Nephron progenitor cell (in vitro differentiated cells): ENCODE measurements at regions not wholly inside any gene's neighbourhood (a gene's known extent, or its start where the extent isn't known, plus 50 kb on each side); places are given as distances from the start of the nearest gene placed in this dataset.

Source experiments
- DNase-seq: peaks from one replicate; pipeline ENCODE4 v3.0.0; 2021
- H3K27ac Mint-ChIP-seq: 2 replicates; pipeline ENCODE4 v1.8.0; 2021; ENCODE audit warnings: mild to moderate bottlenecking, moderate library complexity, mixed read lengths
- H3K27me3 Mint-ChIP-seq: 2 replicates; pipeline ENCODE4 v1.8.0; 2021; ENCODE audit warnings: mild to moderate bottlenecking, low read depth, mixed read lengths; ENCODE audit not compliant: poor library complexity
- H3K36me3 Mint-ChIP-seq: 2 replicates; pipeline ENCODE4 v1.8.0; 2021; ENCODE audit warnings: low read depth, mixed read lengths
- H3K4me1 Mint-ChIP-seq: 2 replicates; pipeline ENCODE4 v1.8.0; 2021; ENCODE audit warnings: mixed read lengths
- H3K4me3 Mint-ChIP-seq: 2 replicates; pipeline ENCODE4 v1.8.0; 2021; ENCODE audit warnings: mild to moderate bottlenecking, moderate library complexity, mixed read lengths
- H3K9me3 Mint-ChIP-seq: 2 replicates; pipeline ENCODE4 v1.8.0; 2021; ENCODE audit warnings: mild to moderate bottlenecking, moderate library complexity, mixed read lengths
- TF ChIP-seq, protein P1 (sequence below): fragments of 200-600 bp; sonication (generic); IDR thresholded peaks from 2 replicates; pipeline ENCODE4 v1.5.0; 2021; ENCODE audit warnings: antibody characterized with exemption

DNA sequence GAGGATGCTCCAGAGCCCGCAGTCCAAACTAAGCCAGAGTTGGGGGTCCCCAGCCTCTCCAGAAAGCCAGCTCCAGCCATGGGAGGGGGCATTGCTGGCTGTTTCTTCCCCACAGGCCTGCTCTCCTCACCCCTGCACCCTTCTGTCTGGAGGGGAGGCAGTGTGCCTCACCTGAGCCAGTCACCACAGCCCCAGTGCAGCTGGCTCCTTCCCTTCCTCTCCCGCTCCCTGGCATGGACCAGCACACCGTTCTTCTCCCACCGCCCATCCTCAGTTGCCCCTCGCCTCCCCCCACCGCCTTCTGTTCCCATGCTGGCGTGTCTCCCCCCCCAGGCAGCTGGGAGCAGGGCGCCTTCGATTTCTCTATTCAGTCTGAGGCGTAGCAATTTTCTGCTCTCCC lies 110.5 kb upstream of the THY1 start:
- Mint-ChIP-seq H3K27ac (no peak overlapping the region), H3K36me3 (no peaks in the 10 kb centered on the region), H3K4me1 (peaks cover 13% of the 10 kb centered on the region), H3K9me3 (peaks cover 3% of the 10 kb centered on the region), H3K4me3 (no peak overlapping the region), H3K27me3 (peaks cover 40% of the 10 kb centered on the region)
- TF ChIP-seq, protein P1, sequence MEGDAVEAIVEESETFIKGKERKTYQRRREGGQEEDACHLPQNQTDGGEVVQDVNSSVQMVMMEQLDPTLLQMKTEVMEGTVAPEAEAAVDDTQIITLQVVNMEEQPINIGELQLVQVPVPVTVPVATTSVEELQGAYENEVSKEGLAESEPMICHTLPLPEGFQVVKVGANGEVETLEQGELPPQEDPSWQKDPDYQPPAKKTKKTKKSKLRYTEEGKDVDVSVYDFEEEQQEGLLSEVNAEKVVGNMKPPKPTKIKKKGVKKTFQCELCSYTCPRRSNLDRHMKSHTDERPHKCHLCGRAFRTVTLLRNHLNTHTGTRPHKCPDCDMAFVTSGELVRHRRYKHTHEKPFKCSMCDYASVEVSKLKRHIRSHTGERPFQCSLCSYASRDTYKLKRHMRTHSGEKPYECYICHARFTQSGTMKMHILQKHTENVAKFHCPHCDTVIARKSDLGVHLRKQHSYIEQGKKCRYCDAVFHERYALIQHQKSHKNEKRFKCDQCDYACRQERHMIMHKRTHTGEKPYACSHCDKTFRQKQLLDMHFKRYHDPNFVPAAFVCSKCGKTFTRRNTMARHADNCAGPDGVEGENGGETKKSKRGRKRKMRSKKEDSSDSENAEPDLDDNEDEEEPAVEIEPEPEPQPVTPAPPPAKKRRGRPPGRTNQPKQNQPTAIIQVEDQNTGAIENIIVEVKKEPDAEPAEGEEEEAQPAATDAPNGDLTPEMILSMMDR: no peak
- DNase-seq: no peak

DNA sequence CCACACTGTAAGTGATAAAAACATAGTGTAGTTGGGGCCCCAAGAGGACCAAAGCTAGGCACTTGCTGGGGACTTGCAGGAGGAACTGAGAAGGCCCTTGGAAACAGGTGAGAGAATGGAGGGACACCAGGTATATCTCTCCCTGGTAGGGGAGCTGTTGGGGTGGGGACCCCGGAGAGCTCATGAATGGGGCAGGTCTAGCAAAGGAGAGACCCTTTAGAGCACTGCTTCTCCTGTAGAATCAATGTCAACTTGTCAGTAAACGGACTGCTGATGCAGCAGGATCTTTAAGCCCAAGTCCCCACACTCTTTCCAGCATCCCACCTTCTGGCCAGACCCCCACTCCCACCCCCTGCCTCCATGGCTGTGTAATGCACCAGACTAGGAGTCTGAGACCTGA lies 109.6 kb upstream of the THY1 start:
- TF ChIP-seq, protein P1: no peak
- H3K27me3 Mint-ChIP-seq: peaks cover 40% of the 10 kb centered on the region

DNA sequence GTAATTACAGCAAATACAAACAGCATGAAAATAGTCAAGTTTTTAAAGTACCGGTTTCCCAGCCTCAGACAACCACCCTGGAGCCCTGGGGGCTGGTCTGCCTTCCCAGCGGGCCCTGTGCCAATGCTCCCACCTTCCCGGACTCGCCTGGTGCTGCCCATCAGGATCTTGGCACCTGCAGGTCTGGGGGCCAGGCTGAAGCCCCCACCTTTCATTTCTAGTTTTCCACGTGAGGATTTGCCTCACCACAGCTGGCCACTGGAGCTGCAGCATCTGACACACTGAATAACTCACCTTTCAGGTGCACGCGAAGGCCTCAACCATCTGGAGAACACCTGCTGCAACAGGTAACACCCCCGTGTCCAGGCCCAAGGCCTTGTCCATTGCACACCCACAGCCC lies 108.7 kb upstream of the THY1 start:
- DNase-seq: no peak
- peaks cover 40% of the 10 kb centered on the region for H3K27me3 Mint-ChIP-seq
- TF ChIP-seq, protein P1: no peak
- no peak overlapping the region for H3K4me3 Mint-ChIP-seq
- H3K27ac Mint-ChIP-seq: no peak overlapping the region
- no peaks in the 10 kb centered on the region for H3K4me1 Mint-ChIP-seq
- no peaks in the 10 kb centered on the region for H3K36me3 Mint-ChIP-seq
- H3K9me3 Mint-ChIP-seq: peaks cover 3% of the 10 kb centered on the region

More for the DNA sequence above, 109.6 kb upstream of the THY1 start:
- H3K9me3 Mint-ChIP-seq: peaks cover 3% of the 10 kb centered on the region
- H3K4me3 Mint-ChIP-seq: no peak overlapping the region
- H3K4me1 Mint-ChIP-seq: peaks cover 6% of the 10 kb centered on the region
- H3K36me3 Mint-ChIP-seq: no peaks in the 10 kb centered on the region
- DNase-seq: no peak
- no peak overlapping the region for H3K27ac Mint-ChIP-seq

DNA sequence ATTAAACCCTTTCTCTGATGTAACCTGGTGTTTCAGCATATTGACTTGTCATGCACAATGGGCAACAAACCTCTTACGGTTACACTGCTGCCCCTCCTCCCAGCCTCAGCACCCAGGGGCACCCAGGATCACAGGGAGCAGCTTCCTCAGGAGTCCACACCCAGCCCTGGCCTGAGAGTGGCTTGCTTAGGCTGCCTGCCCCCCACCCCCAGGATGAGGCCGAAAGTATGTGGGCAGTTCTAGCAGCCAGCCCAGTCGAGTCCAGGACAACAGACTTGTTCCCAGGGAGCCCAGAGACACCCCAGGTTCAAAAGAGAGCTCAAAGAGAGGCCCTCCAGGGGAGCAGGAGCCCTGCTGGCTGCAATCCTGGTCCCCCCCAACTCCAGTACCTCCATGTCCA lies 108.1 kb upstream of the THY1 start:
- H3K4me3 Mint-ChIP-seq: no peak overlapping the region
- H3K36me3 Mint-ChIP-seq: no peaks in the 10 kb centered on the region
- H3K27me3 Mint-ChIP-seq: peaks cover 42% of the 10 kb centered on the region
- peaks cover 3% of the 10 kb centered on the region for H3K9me3 Mint-ChIP-seq
- H3K4me1 Mint-ChIP-seq: no peaks in the 10 kb centered on the region
- TF ChIP-seq, protein P1: no peak
- no peak for DNase-seq
- H3K27ac Mint-ChIP-seq: no peak overlapping the region

DNA sequence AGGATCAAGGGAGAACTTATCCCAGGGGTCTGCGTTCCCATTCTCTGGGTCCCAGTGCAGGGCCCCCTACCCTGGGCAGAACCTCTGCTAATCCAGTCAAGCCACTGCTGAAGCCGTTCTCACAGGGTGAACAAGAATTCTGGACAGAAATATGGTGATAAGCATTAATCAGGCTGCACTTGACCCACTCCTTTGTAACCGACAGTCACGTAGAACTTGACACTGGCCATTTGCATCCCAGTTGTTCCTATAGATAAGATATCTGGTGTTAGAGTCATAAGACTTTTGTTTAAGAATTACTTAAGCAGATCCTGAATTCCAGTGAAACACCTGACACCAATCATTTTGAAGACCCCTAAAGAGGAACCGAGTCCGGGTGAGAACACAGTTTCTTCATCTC lies 107.5 kb upstream of the THY1 start:
- DNase-seq: no peak
- Mint-ChIP-seq H3K36me3 (no peaks in the 10 kb centered on the region), H3K27ac (no peak overlapping the region), H3K27me3 (peaks cover 43% of the 10 kb centered on the region), H3K4me3 (no peak overlapping the region), H3K9me3 (no peaks in the 10 kb centered on the region), H3K4me1 (no peaks in the 10 kb centered on the region)
- TF ChIP-seq, protein P1: no peak

DNA sequence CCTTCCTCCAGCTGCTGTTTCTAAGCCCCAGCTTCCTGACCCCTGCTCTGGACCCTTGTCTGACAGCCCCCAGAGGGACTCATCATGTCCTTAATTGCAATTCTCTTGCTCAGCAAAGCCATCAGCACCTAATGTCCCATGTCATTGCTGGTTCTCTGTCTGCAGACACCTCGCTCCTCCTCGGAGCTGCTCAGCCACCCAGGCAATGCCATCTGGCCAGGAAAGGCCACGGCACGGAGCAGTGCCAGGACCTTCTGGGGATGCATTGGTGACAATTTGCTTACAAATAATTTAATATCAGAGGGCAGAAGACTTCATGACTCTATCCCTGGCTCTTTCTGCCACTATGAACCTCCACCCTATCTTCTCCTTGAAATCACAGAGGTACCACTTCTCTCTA lies 107.0 kb upstream of the THY1 start:
- Mint-ChIP-seq H3K27ac (no peak overlapping the region), H3K36me3 (no peaks in the 10 kb centered on the region), H3K4me1 (no peaks in the 10 kb centered on the region), H3K9me3 (no peaks in the 10 kb centered on the region), H3K4me3 (no peak overlapping the region), H3K27me3 (peaks cover 43% of the 10 kb centered on the region)
- TF ChIP-seq, protein P1: no peak
- DNase-seq: no peak
